Hepatic stellate cell (primary cell): ENCODE measurements at regions not wholly inside any gene's neighbourhood (a gene's known extent, or its start where the extent isn't known, plus 50 kb on each side); places are given as distances from the start of the nearest gene placed in this dataset.

ENCODE experiments used
- DNase-seq: peaks from one replicate; pipeline ENCODE4 v3.0.0; 2011; ENCODE audit warnings: low spot score

DNA sequence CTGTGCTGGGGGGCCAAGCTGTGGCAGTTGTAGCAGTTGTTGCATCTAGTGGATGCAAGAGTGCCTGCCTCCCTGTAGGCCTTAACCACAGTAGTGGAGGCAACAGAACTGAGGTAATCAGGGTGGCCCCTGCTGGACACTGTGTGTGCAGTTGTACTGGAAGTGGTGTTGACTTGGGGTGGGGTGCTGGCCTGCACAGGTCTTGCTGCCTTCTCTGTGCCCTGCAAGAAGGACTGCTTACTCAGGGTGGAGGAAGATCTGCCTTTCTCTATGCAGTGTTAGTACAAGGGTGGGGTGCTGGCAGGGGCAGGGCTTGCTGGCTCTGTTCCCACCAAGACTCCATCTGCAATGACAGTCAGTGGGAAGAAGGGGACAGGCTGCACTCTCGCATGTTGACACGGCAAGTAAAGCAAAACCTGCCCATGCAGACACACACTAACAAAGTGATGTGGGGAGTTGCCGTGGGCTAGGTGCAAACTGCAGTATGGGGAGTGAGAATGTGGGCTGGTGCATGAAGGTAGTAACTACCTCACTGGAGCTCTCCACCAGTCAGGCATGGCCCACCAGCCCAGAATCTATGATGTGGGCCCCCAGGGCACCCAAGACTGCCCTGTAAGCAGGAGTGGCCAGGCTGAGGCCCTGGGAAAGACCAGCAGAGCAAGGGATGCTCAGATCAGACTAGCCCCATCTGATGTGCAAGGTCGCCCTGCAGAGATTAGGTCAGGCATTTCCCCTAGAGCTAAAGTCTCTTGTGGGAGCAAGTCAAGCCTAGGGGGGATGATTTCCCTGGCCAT lies 594.9 kb downstream of the TECRL start:
- DNase-seq = no peak

DNA sequence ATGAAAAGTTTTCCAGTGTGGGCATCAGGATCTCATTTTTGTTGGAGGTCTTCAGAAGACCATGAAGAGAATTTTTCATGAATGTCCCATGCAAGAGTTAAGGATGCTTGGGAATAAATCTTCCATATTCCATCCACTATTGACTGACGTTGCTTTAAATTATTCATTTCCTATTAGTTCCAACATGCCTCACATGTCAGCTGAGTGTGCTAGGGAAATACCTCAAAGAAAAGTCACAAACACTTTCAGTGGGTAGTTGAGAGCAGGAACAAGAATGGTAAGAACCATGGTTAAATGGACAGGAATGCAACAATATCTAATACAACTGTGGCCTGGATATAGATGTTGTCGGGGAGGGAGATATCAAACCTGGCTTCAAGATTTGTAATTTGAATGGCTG lies 610.1 kb downstream of the TECRL start:
- DNase-seq = no peak

DNA sequence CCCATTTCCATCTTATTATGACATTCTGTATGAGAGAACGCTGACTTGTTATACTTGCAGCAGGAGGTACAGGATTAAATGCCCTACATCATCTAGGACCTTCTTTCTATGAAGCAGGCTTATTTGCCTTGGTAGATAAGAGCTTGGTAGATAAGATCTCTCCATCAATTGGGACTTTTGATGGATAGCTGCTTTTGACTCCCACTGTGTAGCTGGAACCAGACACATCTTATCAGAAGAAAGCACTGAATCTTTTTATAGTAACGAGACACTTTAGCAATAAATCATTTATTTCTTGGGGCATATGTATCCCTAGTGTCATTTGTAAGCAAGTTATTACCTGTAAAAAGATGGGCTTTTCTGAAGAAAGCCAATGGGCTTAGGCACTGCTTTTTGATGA lies 613.9 kb downstream of the TECRL start:
- no peak for DNase-seq

DNA sequence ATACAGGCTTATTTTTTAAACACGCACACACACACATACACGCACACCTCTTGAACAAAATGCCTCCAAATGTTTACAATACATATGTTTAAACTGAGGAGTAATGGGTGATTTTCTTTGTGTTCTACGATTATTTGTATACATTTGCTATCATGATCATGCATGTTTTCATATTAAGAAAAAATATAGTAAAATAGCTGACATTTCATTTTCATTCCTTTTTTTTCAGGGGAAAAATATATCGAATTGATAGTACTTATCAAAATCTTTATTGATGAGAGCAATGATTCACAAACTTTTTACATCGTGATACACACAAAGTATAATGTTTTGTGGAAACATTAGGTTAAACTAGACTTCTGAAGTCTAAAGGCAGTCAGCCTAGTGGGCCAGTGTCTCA lies 618.9 kb downstream of the TECRL start:
- no peak for DNase-seq

DNA sequence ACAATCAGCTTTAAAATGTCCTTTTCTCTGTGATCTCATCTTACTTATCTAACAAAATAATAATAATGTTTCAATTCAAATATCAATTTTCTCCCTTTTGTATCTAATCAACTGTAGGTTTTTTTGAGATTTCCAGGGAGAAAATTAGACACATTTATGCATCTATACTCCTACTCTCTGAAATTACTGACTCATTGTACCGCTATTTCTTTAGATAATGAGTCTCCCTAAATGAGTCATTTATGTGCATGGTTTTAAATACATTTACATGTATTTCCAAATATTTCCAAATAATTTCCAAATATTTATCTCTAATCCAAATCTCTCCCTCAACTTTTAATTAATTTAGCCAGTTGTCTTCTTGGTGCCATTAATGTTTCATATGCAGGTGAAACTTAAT lies 621.0 kb downstream of the TECRL start:
- no peak for DNase-seq

DNA sequence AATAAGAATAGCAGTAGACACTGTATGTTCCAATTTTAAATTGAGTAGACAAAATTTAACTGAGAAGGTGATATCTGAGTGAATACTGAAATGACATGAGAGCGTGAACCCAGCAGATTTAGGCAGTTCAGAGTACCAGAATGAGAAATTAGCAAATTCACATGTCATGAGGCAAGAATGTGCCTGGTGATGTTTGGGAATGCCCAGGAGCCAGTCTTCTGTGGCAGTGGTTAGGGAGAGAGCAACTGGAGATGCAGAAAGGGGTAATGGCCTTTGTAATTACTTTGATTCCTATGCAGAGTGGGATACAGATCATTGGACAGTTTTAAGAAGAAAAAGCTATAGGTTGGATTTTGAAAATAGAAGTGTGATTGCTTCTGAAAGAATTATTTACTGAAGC lies 621.9 kb downstream of the TECRL start:
- no peak for DNase-seq

DNA sequence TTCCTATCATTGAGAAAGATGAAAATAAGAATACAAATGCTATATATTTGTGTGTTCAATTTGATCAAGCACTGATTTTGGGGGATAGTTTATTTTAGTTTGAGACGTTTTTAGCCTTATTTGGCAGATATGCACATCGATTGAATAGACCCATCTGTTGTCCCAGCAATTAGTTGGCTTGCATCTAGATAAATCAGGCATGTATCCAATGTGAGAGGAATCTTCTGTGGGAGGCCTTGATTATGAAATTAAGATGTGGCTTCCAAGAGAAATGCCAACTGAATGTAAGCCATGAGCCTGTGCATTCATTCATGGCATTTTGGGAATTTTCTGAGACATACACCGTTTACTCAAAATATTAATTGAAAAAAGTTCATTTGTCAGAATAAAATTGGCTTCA lies 623.1 kb downstream of the TECRL start:
- no peak for DNase-seq

DNA sequence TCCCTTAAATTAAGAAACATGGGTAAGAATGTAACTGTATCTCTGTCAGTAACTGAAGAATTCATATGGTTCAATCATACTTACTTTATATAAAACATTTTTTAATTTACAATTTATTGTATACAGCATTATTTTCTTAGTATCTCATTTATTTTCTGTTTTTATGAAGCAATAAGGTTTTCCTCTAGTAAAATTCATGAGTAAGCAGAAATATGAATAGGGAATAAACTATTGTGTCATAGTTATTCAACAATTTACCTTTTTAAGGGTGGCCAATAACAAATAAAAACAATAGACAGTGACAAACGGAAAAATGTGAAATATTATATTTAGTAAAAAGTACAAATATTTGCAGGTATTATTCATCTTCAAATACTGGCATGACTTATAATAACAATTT lies 624.4 kb downstream of the TECRL start:
- no peak for DNase-seq

DNA sequence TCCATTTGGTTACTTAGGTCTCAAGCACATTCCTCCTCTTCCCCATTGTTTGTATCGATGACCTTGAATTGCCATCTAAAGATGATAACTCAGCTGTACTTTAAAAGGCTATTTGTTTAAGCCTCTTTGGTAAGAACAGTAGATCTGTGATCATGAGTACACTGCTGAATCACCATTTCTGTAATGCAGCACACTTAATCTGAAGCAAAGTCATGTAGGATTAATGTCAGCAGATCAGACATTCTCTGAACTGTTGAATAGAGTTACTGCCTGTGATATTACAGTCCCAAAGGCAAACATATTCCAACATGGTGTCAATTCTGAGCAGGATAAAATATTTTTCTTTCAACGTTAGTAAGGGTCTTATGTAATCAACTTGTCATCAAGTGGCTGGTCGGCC lies 631.6 kb downstream of the TECRL start:
- DNase-seq = no peak

DNA sequence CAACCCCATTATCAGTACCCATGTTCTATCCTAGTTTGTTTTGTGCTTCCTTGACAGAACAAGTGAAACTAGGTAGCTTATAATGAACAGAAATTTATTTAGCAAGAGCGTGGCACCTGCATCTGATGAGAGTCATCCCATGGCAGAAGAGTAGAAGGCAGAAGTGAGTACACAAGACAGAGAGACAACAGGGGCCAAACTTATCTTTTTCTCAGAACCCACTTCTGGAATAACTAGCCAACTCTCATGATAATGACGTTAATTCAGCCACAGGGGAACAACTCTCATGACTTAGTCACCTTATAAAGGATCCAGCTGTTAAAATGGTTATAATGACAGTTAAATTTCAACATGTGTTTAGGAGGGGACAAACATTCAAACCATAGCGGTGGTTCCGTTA lies 644.9 kb downstream of the TECRL start:
- no peak for DNase-seq

DNA sequence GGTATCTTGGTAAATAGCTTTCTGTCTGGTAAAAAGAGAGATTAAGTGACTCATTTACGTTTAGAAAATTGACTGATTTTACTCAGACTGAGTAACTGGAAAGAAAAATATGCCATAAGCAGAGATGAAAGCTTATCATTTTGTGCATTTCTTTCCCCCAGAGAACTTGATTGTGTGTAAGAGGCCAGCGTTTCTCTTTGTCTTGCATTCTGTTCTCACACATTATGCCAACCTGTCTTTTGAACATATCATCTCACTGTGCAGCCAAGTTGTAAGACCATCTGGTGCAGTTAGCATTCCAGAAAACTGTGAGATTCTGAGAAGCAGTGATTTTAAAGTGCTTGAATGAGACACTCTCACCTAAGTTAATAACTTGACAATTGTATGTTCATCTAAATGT lies 651.3 kb downstream of the TECRL start:
- no peak for DNase-seq

DNA sequence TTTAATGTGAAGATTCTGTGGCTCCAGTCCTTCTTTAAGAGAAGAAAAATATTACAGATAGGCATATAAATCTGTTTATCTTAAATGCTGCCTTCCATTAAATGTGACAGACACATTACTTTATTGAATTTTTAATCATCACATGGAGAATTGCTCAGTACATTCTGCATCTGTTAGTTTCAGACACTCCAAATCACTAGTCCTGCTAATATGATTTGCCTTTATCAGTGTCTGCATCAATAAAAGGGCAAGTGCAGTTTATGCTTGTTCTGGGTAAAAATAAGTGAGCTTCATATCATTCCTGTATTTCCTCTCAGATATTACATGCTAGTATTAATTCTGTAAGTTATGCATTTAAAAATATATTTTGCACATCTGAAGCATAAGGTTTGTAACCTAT lies 666.4 kb downstream of the TECRL start:
- no peak for DNase-seq

DNA sequence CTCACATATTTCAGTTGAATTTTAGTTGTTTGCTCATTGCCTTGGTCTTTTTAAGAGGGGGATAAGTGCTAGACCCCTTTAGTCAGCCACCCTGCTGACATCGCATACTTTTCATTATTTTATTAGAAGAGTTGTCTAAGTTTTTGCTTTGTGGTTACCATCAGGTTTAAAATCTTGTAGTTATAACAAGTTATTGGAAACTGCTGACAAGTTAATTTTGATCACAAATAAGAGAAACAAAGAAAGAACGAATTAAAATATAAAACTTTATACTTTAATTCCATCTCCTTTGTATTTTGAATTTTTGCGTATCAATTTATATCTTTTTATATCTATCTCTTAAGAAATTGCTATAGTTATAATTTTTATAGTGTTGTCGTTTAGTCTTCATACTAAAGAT lies 679.7 kb downstream of the TECRL start:
- no peak for DNase-seq

DNA sequence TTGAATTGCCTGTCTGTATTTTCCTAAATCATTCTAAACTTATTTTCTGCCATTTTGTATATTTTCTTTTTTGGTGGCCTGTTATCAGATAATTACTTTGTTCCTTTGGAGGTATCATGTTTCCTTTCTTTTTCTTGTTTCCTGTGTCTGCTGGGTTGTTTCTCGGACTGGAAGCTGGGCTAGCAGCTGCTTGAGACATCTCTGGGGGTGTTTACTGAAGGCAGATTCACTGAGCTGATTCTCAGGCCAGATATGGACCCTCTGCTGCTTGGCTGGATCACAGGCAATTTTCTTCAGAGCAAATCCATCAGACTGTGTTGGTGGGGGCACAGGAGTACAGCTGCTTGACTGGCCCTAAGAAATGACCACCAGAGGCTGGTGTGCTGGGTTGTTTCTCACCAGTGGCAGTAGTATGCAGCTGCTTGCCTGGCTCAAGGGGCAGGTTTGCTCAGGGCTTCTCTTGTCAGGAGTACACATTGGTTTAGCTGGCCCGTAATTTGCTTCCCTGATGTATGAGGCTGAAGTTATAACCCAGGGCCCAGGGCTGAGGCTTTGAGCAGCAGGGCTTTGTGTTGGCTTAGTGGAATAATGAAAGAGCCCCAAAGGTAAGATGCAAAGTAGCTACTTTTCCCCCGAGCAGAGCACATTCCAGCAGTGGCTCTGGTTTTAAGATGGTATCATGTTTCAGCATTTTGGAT lies 680.6 kb downstream of the TECRL start:
- no peak for DNase-seq

DNA sequence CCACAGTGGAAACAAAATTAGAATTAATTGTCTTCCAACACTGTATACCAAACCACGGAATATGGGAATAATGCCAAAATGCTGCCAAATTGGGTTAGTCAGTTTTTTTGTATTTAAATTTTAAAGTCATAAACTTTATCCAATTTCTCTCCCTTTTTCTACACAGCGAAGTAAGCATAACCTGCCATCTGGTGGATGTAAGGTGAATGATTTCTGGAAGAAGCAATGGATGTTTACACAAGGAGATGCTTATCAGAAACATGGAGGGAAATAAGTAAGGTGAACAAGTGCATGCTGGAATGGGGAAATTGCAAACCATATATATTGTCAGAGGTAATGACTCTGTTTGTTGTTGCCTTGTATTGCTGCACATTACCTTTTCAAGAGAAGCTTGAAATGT lies 691.9 kb downstream of the TECRL start:
- DNase-seq = no peak

DNA sequence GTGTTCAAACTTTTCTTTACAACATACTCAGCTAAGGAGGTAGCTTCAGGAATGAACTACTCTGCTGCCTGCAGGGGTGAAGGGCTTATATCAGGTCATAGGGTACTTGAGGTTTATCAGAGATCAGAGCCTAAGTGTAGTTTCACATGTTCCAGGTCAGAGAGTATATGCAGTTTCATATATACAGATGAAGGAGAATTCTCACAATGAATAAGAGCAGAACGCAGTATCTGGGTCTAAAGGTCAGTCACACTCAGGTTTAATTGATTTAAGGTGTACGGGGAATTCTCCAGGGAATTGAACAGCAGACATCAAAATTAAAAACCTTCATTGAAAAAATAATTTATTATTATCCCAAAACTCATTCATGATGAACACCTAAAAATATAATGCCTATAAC lies 700.6 kb downstream of the TECRL start:
- no peak for DNase-seq

DNA sequence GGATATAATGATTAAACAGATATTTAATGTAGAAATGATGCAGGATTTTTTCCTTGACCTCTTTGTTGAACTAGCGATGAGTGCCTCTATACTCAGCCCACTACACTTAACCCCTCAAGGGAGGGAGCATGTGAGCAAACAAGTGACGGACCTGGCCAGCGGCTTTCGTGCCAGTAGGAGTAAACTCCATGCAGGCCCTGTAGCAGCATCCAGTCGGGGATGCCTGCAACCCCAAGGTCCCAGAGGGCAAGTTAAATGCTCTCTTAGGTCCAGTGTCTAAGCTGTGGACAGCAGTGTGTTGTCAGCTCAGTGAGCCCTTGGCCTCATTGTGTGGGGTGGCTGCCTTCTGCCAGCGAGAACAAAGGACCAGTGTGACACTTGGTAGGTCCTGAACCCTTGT lies 708.7 kb downstream of the TECRL start:
- no peak for DNase-seq

DNA sequence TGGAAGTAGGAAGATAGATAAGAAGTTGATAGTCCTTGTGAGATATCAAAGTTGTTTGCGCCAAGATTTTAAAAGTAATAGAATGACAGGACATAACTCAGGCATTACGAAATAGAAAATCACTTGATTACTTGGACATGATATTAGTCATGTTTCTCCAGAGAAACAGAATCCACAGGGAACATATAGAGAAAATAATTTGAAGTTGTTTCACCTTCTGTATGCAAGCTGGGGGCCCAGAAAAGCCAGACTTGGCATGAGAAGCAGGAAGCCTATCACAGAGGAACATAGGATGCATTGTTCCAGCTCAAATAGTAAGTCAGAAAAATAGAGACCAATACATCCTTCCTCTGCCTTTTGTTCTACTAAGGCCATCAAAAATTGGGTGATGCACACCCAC lies 715.9 kb downstream of the TECRL start:
- DNase-seq = no peak

DNA sequence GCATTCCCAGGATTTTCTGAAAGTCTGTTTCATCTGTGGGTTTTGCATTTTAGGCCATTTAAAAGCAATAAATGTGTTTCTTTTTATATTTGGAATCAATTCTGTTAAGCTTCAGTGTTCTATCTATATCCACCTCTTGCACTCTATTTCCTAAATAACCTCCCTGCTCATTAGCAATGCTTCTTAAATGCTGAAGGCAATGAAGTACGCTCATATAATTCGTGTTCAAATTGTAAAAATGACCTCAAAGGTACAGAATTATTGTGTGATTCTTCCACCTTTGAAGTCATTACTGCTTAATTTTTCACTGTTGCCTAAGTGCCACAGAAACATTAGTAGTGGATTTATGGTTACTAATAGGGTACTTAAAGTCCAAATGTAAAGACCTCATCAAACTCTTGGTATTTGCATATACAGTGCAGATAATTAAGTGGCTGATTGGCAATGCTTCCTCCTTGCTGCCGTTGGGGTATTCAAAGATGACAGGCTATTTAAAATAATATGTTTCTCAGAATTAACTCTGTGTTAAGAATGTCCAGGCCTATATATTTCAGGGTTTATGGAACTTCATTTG lies 730.8 kb downstream of the TECRL start:
- no peak for DNase-seq

DNA sequence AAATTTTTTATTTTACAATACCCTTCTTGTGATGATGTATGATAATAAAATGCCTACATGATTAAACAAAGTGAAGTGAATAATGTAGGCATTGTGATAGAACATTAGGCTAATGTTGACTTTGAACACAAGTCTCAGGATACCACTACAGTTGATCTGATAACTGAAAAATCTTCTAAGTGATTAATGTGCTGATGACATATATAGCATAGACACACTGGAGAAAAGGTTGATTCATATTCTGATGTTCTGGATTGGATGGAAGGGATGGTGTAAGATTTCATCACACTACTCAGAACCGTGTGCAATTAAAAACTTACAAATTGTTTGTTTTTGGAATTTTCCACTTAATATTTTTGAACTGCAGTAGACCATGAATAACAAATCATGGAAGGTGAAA lies 738.5 kb downstream of the TECRL start:
- no peak for DNase-seq

DNA sequence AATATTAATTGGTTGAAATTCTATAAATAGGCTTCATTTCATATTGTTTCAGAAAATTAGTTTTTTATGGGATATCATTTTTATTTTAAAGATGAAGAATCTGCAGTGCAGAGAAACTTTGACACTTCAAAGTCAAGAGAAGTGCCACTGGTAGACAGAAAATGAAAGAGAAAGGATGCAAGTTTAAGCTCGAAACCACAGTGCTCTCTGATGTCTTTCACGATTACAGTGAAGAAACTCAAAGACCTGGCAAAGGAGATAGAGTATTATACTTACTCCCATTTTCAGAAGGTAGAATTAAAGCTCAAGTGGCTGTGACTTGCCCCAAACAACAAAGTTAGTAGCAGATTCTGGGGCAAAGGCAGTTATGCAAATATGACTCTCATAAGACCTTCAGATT lies 745.4 kb downstream of the TECRL start:
- no peak for DNase-seq

DNA sequence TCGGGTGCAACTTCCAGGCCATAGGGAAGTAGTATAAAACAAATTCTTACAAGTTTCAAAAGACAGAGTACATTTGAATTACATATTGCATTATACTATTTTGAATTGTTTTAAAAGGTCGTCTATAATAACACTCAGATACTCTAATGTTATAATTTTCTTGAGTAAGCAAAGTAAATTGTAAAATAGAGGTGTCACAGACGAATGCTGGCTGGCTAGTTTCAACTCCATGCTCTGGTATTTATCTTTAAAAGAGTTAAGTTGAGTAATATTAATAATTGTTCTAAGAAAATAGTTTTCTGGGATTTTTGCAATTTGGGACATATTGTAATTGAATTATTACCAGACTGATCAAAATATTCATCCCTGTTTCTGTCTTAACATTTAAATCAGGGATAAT lies 764.9 kb downstream of the TECRL start:
- no peak for DNase-seq

DNA sequence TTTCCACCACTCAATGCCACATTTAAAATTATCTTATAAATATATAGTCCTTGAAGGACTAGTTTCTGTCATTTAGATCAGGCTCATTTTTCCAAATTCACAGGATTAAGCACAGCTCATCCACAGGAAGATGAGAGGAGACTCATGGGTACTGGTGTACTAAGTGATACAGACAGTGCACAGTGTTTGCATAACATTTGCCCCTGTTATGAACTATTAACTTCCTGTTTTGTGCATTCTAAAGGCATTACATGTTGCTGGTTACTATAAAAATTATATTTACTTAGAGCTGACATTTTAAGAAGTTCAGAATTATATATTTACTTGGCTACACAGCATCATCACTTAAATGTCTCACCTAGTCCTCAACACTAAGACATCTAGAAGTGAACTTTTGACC lies 772.0 kb downstream of the TECRL start:
- DNase-seq = no peak

DNA sequence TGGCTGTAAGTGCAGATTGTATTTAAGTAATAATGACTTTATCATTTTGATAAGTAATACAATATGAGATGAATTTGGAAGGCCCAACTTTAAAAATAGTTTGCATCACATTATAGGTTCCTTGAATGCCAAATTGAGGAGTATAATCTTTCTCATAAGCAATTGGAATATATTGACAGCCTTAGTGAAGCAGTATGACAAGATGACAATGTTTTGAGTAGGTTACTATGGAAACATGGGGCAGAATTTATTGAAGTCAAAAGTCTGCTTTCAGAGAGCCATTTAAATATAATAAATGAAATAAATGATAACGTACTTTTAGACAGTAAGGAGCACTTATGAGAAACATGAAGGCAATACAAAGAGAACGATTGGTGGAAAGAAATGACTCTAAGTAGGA lies 776.4 kb downstream of the TECRL start:
- DNase-seq = no peak
